ENCODE measurements at regions not wholly inside any gene's neighbourhood (a gene's known extent, or its start where the extent isn't known, plus 50 kb on each side); places are given as distances from the start of the nearest gene placed in this dataset.

- no peaks in the 10 kb centered on the region for H3K79me2 ChIP-seq (ENCODE audit: control insufficient read depth in 1 of 2, insufficient read depth in 2 of 2, low read length in 2 of 2)
- no peak for DNase-seq (ENCODE audit: low read depth in 1 of 2, low spot score in 2 of 2)
- no peak overlapping the region for H4K5ac ChIP-seq (ENCODE audit: insufficient read length, low read depth, low read length)
- H2AFZ ChIP-seq (ENCODE audit: low read length): no peak overlapping the region
- no peak overlapping the region for H3K4ac ChIP-seq (replicated peaks; ENCODE audit: insufficient read length, low read depth, low read length)
- no peak overlapping the region for H3K4me2 ChIP-seq (ENCODE audit: insufficient read depth in 1 of 2, low read depth in 2 of 2, low read length in 2 of 2)
- H3K4me1 ChIP-seq (replicated peaks in 1 of 4; ENCODE audit: control insufficient read depth in 3 of 4, insufficient read depth in 4 of 4, low read length in 3 of 4): no peaks in the 10 kb centered on the region
- no peak for FAIRE-seq
- no peaks in the 10 kb centered on the region for H3K23me2 ChIP-seq (ENCODE audit: low read depth, low read length)
- no peaks in the 10 kb centered on the region for H3K27me3 ChIP-seq (replicated peaks in 1 of 4; ENCODE audit: control insufficient read depth in 3 of 4, extremely low read depth in 1 of 4, insufficient read depth in 3 of 4, low read length in 3 of 4)
- H3K79me1 ChIP-seq (ENCODE audit: low read depth, low read length): no peaks in the 10 kb centered on the region
- H2BK120ac ChIP-seq (replicated peaks; ENCODE audit: low read depth, low read length): no peak overlapping the region
- no peak overlapping the region for H3K14ac ChIP-seq (ENCODE audit: insufficient read length)
- no peak overlapping the region for H2BK12ac ChIP-seq (ENCODE audit: low read depth, low read length)
- H2BK5ac ChIP-seq (ENCODE audit: low read depth, low read length): no peak overlapping the region
- WGBS, 2 experiments (ENCODE audit: extremely low coverage in 1 of 2, insufficient coverage in 1 of 2, insufficient read length in 1 of 2, insufficient replicate concordance in 2 of 2, low coverage in 1 of 2, low lambda C conversion rate in 2 of 2, missing lambda C conversion rate in 1 of 2): 95% methylated on average over 1 of the region's 1 CpG; no CpG with 5 or more reads in 1 of the 2 experiments
- no peak overlapping the region for H3K27ac ChIP-seq (ENCODE audit: low read depth, low read length)
- no peak overlapping the region for H2AK5ac ChIP-seq (ENCODE audit: low read depth, low read length)
- H3K4me3 ChIP-seq (ENCODE audit: extremely low read depth in 1 of 4, insufficient read depth in 2 of 4, low read depth in 3 of 4, low read length in 4 of 4): no peak overlapping the region
- CTCF ChIA-PET (ENCODE audit: partially characterized antibody): interaction anchor here (0.5 to 0.9 kb wide), 2 partner anchors 17 to 1216 kb away, joined by 3 read pairs; no protein-coding TSS in a partner anchor
- H3K56ac ChIP-seq (replicated peaks; ENCODE audit: insufficient read length, low read depth, low read length): no peak overlapping the region
- peaks cover 0 to 8% of the 10 kb centered on the region in 2 experiments; a peak in 2 of 4 replicates for H3K9me3 ChIP-seq (ENCODE audit: insufficient read depth in 2 of 2, low read depth in 1 of 2, low read length in 1 of 2)
- no peaks in the 10 kb centered on the region for H4K20me1 ChIP-seq (replicated peaks in 1 of 2; ENCODE audit: control insufficient read depth in 1 of 2, insufficient read depth in 2 of 2, low read length in 2 of 2)
- H3K18ac ChIP-seq (ENCODE audit: extremely low read depth, low read length): no peak overlapping the region
- no peaks in the 10 kb centered on the region for H3K36me3 ChIP-seq (ENCODE audit: control insufficient read depth in 2 of 4, insufficient read depth in 4 of 4, low read length in 3 of 4)
- H3K9ac ChIP-seq (replicated peaks in 1 of 4; ENCODE audit: extremely low read depth in 1 of 4, low read depth in 3 of 4, low read length in 3 of 4): no peak overlapping the region
- H2BK15ac ChIP-seq (ENCODE audit: low read length): no peak overlapping the region
- POLR2A ChIA-PET (ENCODE audit: partially characterized antibody): no interaction called here
- H4K91ac ChIP-seq (replicated peaks; ENCODE audit: insufficient read length, low read length): no peak overlapping the region
- no peak overlapping the region for H3K23ac ChIP-seq (ENCODE audit: insufficient read length)
- no peak overlapping the region for H4K8ac ChIP-seq (ENCODE audit: extremely low read depth, insufficient read depth, low read length)
- H2BK20ac ChIP-seq (ENCODE audit: low read length): no peak overlapping the region
- TF ChIP-seq TBP (IDR thresholded peaks at IDR 0.05; ENCODE audit: low read depth, low read length) (no peak), TAF7 (optimal IDR thresholded peaks at IDR 0.05; ENCODE audit: borderline replicate concordance, low read depth, low read length) (no peak), ASH2L (IDR thresholded peaks at IDR 0.05; ENCODE audit: low read length) (no peak), CBX8 (IDR thresholded peaks at IDR 0.05; ENCODE audit: borderline replicate concordance, low read depth, low read length) (no peak), HDAC2 (IDR thresholded peaks at IDR 0.05; ENCODE audit: borderline replicate concordance in 1 of 2, low read depth in 2 of 2, low read length in 2 of 2) (no peak), SP2 (IDR thresholded peaks at IDR 0.05; ENCODE audit: low read length) (no peak), RNF2 (IDR thresholded peaks at IDR 0.05; ENCODE audit: borderline replicate concordance, low read depth, low read length, missing control alignments, poor library complexity, severe bottlenecking) (no peak), RBBP5 (IDR thresholded peaks at IDR 0.05; ENCODE audit: borderline replicate concordance, low read depth, low read length) (no peak)
Measured at GRCh38 chr13:92963029-92963428, 263.6 kb upstream of the GPC6 start.
